ENCODE measurements at regions not wholly inside any gene's neighbourhood (a gene's known extent, or its start where the extent isn't known, plus 50 kb on each side); places are given as distances from the start of the nearest gene placed in this dataset.
"Not testable (repeated sequence)": the region's sequence is repeated elsewhere in the genome, so short reads cannot be mapped to it uniquely, and the experiment has no call there.

- DNase-seq, result no peak
Measured at GRCh38 chr18:34354351-34354750, 129.6 kb upstream of the NOL4 start.

DNA sequence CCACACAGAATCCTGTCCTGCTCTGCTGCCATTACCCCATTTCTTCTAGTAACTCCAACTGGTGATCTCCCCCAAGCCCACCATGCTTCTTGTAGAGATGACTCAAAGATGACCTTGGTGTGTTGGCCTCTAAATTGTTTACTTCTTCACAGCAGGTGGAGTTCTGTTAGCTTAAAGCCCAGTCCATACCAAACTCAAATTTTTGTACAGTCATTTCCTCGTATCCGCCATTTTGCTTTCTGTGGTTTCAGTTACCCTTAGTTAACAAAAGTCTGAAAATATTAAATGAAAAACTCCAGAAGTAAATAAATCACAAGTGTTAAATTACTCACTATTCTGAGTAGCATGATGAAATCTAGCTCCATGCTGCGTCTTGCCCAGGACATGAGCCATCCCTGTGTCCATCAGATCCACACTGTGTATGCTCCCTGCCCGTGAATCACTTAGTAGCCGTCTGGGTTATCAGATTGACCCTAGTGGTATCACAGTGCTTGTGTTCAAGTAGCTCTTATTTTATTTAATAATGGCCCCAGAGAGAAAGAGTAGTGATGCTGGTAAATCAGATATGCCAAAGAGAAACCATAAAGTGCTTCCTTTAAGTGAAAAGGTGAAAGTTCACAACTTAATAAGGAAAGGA lies 133.3 kb upstream of the NOL4 start:
- no peak for DNase-seq

GRCh38 chr18:34358923-34359322 lies 134.2 kb upstream of the NOL4 start:
- DNase-seq, result no peak

DNA sequence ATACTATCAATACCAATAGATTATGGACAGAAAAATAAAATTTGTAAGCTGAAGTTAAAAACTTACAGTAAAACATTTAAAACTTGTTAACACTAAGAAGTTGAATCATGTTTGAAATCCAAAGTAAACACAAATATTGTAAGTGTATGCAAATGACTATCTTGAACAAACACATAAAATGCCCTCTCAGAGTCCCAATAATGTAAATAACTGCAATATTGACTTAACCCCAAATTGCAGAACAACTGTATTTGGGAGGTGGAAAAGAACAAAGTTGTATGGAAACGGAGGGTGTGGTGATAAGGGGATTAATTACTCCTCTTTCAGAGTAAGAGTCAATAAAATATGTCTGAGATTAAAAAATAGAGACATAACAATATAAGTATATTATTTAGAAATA lies 140.0 kb upstream of the NOL4 start:
- no peak for DNase-seq

GRCh38 chr18:34370704-34371395 lies 146.1 kb upstream of the NOL4 start:
- no peak for DNase-seq

- DNase-seq, result no peak
Measured at GRCh38 chr18:34380326-34380725, 155.6 kb upstream of the NOL4 start.

DNA sequence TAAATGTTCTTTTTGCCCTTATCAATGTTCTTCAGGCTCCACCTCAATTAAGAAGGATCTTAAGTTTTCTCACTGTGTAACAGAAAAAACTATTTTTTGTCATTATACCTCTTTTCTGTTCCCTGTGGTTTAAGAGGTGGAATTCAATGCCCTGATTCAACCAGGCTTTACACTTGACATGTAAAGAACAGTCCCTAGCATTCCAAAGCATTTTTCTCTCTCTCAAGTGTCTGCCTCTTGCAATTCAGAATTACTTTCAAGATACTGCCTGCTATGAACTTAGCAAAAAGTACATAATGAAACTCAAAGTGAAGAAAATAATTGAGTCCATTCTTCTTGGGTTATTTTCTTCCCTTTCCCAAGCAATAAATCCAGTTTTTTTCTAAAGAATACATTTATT lies 160.6 kb upstream of the NOL4 start:
- no peak for DNase-seq

DNA sequence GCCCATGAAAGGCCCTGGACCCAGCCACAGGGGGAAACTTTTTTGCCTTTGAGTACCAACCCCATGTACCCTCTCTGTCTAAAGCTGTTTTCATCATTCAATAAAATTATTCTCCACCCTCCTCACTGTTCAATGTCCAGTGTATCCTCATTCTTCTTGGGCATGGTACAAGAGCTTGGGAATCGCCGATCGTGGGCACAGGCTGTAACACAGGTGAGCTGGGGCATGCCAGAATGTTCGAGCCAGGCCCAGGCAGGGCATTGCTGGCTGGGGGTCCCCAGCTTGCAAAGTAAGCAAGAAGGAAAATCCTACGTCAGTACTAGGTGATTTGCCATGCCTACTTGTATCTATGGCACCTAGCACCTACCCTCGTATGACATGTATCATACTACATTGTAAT lies 162.1 kb upstream of the NOL4 start:
- no peak for DNase-seq

DNA sequence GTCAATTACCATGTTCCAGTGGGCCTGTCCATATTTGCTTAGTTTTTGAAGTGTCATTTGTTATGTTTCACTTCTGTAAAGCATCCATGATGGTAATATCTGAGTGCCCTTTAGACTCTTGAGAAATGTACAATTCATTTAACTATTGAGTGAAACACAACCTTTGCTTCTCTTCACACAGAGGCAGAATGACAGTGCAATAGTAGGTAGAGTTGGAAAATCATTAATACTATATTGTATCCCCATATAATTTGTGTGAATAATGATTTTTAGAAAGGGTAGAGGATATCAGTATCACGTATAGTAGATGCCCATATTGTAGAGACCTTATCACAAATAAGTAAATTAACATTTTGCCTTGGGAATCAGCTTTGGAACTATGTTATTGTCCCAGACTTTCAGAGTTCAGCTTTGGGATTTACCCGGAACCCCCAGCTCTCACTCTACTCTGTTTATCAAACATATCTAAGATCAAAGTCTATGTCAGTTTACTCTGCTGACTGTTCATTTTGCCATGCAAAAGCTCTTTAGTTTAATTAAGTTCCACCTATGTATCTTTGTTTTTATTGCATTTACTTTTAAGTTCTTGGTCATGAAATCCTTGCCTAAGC lies 172.7 kb upstream of the NOL4 start:
- no peak for DNase-seq

GRCh38 chr18:34399892-34400291 lies 175.2 kb upstream of the NOL4 start:
- DNase-seq, result no peak

GRCh38 chr18:34400834-34401233 lies 176.1 kb upstream of the NOL4 start:
- no peak for DNase-seq

- no peak for DNase-seq
Measured at GRCh38 chr18:34401775-34402174, 177.1 kb upstream of the NOL4 start.

DNA sequence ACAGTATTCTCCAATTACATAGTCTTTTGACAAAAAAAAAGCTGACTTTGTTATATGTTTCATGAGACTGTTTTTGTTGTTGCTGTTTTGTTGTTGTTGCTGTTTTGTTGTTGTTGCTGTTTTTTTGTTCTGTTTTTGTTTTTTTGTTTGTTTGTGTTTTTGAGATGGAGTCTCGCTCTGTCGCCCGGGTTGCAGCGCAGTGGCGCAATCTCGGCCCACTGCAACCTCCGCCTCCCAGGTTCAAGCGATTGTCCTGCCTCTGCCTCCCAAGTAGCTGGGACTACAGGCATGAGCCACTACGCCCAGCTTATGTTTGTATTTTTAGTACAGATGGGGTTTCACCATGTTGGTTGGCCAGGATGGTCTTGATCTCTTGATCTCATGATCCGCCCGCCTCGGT lies 182.8 kb upstream of the NOL4 start:
- not testable (repeated sequence) for DNase-seq

- no peak for DNase-seq
Measured at GRCh38 chr18:34411952-34412351, 187.2 kb upstream of the NOL4 start.

DNA sequence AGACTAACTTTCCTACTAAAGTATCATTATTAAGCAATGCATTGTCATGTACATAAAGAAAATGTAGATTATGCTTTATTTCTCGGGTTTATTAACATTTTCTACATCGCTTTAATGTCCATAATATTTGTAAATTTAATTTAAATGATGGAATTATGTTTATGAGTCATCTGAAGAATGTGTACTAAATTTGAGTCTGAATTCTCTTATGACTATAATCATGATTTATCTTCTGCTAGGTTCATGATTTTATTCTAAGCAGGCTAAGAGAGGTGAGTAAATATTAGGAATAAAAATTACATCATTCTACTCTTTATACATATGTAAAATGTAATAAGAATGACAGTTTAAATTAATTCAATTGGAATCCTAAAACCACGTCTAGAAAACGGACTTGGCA lies 206.3 kb upstream of the NOL4 start:
- no peak for DNase-seq

DNA sequence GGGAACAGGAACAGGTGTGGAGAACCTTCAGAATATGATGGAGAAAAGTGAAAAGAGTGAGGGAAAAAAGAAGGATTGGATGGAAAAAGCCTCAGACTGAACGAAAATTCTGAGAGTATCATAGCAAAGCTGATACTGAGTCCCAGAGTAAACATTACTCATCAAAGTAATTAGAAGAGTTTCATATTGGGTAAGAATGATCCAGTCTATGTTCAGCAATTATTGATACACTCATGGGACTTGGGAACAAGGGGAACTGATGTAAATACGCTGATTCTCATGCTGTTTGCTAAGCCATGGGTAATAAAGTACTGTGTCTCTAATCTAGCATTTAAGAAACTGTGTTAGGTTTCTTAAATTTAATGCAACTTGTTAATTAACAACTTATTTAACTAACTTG lies 219.9 kb upstream of the NOL4 start:
- no peak for DNase-seq

DNA sequence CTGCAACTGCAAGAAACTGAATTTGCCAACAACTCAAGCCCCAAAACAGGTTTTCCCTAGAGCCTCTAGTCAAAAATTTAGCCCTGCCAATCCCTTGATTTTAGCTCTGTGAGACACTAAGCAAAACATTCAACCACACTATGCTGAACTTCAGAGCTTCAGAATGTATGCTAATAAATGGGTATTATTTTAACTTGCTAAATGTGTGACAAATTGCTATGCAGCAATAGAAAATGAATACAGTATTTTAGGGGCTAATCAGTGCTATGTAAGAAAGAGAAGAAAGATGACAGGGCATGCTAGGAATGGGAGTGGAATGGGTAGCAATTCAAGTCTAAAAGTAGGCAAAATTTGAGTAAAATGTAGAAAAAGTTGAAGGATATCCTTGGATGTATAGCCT lies 223.9 kb upstream of the NOL4 start:
- no peak for DNase-seq

- no peak for DNase-seq
Measured at GRCh38 chr18:34457761-34458160, 233.0 kb upstream of the NOL4 start.

DNA sequence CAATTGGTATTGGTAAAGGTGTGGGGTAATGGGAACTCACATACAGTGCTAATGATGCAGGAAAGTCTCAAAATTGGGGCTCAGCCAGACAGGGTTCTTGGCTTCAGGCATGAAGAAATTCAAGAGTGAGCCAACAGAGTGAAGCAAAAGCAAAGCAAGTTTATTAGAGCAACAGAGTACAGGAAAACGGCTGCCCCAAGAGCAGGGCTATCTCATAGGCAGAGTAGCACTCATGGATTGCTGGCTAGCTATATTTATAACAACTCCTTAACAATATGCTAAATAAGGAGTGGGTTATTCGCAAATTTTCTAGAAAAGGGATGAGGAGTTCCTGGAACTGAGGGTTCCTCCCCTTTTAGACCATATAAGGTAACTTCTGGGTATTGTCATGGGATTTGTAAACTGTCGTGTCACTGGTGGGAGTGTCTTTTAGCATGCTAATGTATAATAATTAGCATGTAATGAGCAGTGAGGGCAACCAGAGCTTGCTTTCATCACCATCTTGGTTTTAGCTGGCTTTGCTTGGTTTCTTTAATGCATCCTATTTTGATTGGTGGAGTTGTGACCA lies 233.8 kb upstream of the NOL4 start:
- no peak for DNase-seq

- DNase-seq, result no peak
Measured at GRCh38 chr18:34461266-34461665, 236.6 kb upstream of the NOL4 start.

DNA sequence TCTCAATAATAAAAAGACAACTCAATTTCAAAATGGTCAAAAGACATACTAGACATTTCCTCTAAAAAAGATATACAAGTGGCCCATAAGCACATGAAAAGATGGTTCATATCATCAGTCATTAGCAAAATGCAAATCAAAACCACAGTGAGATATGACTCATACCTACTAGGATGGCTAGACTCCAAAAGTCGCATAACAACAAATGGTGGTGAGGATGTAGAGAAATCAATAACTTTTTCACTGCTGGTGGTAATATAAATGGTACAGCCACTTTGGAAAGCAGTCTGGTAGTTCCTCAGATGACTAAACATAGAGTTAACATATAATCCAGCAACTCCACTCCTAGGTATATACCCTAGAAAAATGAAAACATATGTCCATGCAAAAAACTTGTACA lies 242.3 kb upstream of the NOL4 start:
- no peak for DNase-seq

DNA sequence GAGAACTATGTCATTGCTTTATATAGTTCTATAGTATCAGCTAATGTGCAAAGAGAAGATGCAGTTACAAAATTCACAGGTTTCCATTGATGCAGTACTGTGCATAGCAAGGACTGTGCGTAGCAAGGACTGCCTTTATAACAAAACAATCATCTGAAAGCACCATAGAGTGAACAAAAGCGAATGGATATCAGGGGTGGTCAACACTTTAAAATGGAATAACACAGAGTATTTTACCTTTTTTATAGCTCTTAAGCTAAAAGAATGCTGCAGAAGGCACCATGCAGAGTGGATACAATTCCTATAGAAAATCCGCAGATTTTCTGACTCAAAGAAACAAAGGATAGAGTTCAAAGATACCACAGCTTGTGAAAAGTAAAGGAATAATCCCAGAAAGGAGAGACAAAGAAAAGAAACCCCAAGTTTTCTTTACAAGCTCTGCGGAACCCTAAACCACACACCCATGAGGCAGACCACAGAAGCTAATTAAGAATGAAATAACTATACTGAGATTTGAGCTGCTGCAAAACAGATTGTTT lies 229.9 kb upstream of the DTNA start:
- no peak for DNase-seq

GRCh38 chr18:34482204-34482603 lies 227.9 kb upstream of the DTNA start:
- no peak for DNase-seq

DNA sequence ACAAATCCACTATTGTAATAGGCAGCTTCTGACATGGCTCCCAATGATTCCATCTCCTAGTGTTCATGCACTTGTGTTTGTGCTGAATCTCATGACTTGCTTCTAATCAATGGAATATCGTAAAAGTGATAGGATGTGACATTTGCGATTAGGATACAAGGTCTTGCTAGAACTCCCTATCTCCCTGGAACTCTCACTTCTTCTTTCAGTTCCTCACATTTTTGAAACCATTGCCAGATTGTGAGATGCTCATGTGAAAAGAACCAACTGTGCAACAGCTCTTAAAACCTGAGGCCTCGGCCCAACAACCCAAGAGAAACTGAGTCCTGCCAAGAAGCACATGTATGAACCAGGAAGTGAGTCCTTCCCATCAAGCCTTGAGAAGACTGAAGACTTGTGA lies 226.9 kb upstream of the DTNA start:
- DNase-seq, result no peak
